Renal cortical epithelial cell (primary cell): ENCODE measurements at regions not wholly inside any gene's neighbourhood (a gene's known extent, or its start where the extent isn't known, plus 50 kb on each side); places are given as distances from the start of the nearest gene placed in this dataset.
"Not testable (repeated sequence)": the region's sequence is repeated elsewhere in the genome, so short reads cannot be mapped to it uniquely, and the experiment has no call there.

Experiments used
- DNase-seq: peaks from one replicate; pipeline ENCODE4 v3.0.0-alpha.2; 2011; ENCODE audit warnings: low read depth

GRCh38 chr9:13814647-13815400 is 499.1 kb downstream of the NFIB start:
- DNase-seq = no peak

GRCh38 chr9:13811876-13812275 is 502.1 kb downstream of the NFIB start:
- no peak for DNase-seq

DNA sequence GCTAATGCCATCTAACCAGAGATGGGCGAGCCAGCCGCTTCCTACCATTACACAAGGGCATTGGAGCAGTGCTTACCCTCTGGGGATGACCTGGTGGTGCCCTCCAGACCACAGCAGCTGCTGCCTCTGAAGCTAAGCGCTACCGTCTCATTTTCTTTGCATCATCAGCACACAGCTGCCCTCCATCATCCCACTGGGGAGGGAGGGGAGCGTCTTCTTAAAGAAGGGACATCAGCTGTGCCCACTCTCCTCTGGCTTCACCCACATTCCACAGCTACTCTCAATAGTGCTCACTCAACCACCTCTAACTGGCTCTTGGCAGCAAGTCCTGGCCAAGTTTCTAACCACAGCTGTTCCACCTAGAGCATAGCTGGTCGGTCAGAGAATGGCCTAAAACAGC is 503.4 kb downstream of the NFIB start:
- peak; percentile 96 for DNase-seq

- DNase-seq = no peak
Measured at GRCh38 chr9:13809401-13809800, 504.5 kb downstream of the NFIB start.

- no peak for DNase-seq
Measured at GRCh38 chr9:13807118-13807517, 506.8 kb downstream of the NFIB start.

DNA sequence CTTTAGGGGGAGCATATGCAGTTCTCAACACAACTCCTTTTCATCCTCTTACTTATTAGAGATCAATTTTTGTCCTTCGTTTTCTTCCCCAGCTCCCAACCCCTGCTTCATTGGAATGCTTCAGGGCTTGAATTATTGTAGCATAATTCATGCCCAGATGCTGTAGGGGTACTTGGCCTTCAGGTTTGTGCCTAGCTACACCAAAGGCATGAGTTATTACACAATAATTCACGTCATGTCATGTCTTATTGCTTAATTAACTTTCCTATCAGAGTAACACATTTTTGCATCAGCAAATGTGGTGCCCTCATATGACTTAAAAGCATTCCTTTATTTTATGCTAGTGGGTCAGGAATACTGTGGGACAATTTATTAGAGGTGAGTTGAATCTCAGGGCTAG is 507.2 kb downstream of the NFIB start:
- DNase-seq = no peak

DNA sequence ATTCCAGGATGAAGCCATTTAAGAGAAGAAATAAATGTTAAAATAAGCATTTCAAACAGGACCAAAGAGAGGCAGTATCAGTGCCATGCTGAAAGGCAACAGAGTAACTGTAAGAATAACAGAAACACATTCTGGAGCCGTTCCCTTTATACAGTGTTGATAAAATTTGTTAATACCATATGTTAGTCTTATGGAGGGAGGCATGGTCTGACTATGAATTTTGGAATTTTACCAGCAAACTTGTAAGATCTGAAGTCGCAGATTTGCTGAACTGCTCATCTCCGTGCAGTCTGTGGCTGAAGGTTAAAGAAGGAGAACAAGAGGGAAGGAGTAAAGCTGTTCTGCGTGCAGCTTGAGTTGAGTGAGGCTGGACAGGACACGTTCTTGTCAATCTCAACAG is 508.4 kb downstream of the NFIB start:
- DNase-seq = no peak

DNA sequence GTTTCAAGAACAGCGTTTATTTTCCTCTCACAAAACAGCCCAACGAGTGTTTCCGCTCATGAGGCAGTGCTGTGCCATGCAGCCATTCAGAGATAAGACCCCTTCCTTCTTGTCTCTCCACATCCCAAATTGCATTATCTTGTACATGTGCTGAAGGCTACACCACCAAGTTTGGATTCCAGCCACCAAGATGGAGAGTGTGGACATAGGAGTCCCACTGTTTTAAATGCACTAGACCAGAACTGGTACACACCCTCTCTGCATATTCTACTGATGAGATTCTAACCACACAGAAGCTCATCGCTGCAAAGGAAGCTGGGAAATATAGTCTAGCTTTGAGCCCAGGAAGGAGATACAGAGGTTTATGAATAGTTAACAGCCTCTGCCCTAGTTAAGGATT is 509.4 kb downstream of the NFIB start:
- peak; percentile 84 for DNase-seq

GRCh38 chr9:13800776-13801175 is 513.2 kb downstream of the NFIB start:
- DNase-seq = no peak

GRCh38 chr9:13797701-13798100 is 516.2 kb downstream of the NFIB start:
- DNase-seq = not testable (repeated sequence)

- DNase-seq = peak; percentile 2
Measured at GRCh38 chr9:13791816-13792215, 512.3 kb upstream of the MPDZ start.

GRCh38 chr9:13790055-13790454 is 510.6 kb upstream of the MPDZ start:
- DNase-seq = no peak

DNA sequence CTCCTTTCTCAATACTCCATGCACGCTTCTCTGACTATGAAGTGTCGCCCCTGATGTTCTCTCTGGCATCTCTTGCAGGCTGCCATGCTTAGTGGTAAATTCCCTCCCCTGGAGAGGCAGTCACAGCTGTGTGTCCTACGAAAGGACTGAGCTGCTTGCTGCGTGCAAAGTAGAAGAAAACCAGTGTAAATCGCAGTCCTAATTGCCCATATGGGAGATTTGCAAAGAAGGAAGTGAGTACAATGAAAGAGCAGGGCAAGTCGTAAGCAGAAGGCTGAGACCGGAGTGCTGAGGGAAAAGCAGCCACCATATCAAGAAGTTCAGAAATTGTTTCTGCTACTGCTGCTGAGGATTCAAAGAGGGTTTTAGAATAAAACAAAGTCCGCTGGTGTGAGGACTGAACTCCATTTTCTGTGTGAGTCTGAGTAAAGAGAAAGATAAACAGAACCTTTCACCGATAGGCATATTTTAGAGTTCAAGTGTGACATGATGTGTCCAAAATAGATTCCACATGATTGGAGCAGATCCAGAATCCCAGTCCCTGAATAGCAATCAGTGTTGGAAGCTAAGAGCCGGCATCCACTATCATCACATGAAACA is 507.8 kb upstream of the MPDZ start:
- DNase-seq = no peak

- DNase-seq = no peak
Measured at GRCh38 chr9:13786711-13787110, 507.2 kb upstream of the MPDZ start.

- DNase-seq = no peak
Measured at GRCh38 chr9:13786131-13786530, 506.6 kb upstream of the MPDZ start.

- DNase-seq = no peak
Measured at GRCh38 chr9:13779106-13779505, 499.6 kb upstream of the MPDZ start.

DNA sequence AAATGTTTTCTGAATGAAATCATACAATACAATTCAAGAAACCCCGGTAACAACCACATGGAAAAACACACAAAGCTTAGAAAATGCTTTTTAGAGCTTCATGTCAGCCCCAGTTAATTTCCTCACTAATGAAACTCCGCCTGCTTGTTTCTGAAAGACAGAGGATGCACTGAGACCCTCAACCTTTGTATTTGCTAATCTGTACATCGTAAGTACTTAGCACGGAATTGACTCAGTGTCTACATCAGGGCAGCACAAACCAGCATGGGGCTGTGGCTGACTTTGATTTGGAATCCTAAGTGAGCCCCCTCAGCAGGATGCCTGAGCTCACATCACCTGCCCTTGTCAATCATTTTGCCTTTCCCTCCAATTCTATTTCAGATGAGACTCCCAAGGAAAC is 499.1 kb upstream of the MPDZ start:
- DNase-seq = peak; percentile 2

GRCh38 chr9:13770956-13771355 is 491.5 kb upstream of the MPDZ start:
- no peak for DNase-seq

GRCh38 chr9:13769641-13770040 is 490.1 kb upstream of the MPDZ start:
- no peak for DNase-seq

DNA sequence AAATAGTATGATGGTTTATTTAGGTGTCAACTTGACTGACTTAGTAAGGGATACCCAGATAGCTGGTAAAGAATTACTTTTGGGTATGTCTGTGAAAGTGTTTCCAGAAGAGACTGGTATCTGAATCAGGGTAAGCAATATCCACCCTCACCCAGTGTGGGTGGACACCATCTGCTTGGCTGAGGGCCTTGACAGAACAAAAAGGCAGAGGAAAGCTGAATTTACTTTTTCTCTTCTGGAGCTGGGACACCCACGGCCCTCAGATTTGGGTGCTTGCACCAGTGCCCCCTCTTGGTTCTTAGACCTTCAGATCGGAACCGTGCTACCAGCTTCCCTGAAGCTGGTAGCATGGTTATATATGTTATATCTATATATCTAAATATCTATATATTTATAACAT is 489.5 kb upstream of the MPDZ start:
- DNase-seq = no peak

GRCh38 chr9:13762209-13762608 is 482.7 kb upstream of the MPDZ start:
- no peak for DNase-seq

GRCh38 chr9:13759551-13759950 is 480.1 kb upstream of the MPDZ start:
- no peak for DNase-seq

GRCh38 chr9:13758936-13759335 is 479.4 kb upstream of the MPDZ start:
- DNase-seq = no peak

DNA sequence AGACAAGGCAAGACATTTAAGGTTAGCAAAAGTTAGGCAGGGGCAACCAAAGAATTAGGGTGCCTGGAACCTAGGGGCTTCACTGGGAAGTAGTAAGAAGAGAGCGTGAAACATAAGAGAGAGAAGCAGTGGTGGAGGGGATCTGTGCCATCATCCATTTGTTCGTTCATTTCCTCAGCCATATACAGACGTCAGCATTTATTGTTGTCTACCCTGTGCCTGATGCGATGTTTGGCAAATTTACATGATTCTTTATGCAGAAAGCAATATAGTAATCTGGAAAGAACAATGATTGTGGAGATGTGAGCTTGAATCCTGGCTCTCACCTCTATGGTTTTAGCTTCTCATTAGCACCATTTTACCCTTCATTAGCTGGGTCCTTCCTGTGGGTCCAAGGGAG is 477.5 kb upstream of the MPDZ start:
- DNase-seq = no peak
